GM12878 (cell line): ENCODE measurements at regions not wholly inside any gene's neighbourhood (a gene's known extent, or its start where the extent isn't known, plus 50 kb on each side); places are given as distances from the start of the nearest gene placed in this dataset.

Experiments
- BMI1 ChIP-seq: fragments of 450-650 bp; IDR thresholded peaks from 2 replicates; pipeline ENCODE4 v1.6.1; 2016; ENCODE audit warnings: mild to moderate bottlenecking, moderate library complexity, borderline replicate concordance
- CHD1 ChIP-seq: IDR thresholded peaks from 2 replicates; pipeline ENCODE4 v1.6.1; 2012; ENCODE audit warnings: low read depth, low read length, improper control_type of control experiment
- FOXM1 ChIP-seq: IDR thresholded peaks from 2 replicates; pipeline ENCODE4 v1.6.1; 2012; ENCODE audit warnings: low read depth, mild to moderate bottlenecking, inconsistent platforms, low read length, moderate library complexity
- STAT3 ChIP-seq: IDR thresholded peaks from 2 replicates; pipeline ENCODE4 v1.6.1; 2011; ENCODE audit warnings: low read depth, low read length, improper control_type of control experiment
- TF ChIP-seq, protein P1 (sequence below), 3 experiments: IDR thresholded peaks in 2 of 3; conservative IDR thresholded peaks in 1 of 3; 2 replicates each; pipeline ENCODE4 v1.5.1; 2011; ENCODE audit warnings: low read depth in 3 of 3, low read length in 3 of 3, mild to moderate bottlenecking in 3 of 3, control low read depth in 2 of 3, moderate library complexity in 2 of 3, inconsistent platforms in 1 of 3, mixed read lengths in 1 of 3; ENCODE audit not compliant: control insufficient read depth in 2 of 3, insufficient read depth in 1 of 3; ENCODE audit errors: extremely low read depth in 1 of 3

DNA sequence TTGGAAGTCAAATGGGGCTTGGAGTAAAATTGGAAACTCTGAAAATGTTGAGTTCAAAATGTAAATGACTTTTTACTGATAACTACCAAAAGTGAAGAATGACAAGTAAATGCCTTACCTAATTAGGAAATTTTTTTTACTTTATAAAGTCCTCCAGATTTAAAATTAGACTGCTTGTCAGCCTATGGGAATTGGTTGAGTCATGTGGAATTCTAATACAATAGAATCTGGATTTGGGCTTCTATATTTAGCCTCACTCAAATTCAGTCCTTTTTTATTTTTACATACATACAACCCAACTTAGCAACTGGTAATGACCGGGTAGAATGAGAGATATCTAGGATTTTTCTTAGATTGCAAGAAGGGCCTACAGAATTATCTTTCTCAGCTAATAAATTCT, 158.9 kb upstream of the CADPS start:
- TF ChIP-seq STAT3 (no peak), CHD1 (no peak), FOXM1 (no peak), BMI1 (no peak)
- TF ChIP-seq, protein P1, sequence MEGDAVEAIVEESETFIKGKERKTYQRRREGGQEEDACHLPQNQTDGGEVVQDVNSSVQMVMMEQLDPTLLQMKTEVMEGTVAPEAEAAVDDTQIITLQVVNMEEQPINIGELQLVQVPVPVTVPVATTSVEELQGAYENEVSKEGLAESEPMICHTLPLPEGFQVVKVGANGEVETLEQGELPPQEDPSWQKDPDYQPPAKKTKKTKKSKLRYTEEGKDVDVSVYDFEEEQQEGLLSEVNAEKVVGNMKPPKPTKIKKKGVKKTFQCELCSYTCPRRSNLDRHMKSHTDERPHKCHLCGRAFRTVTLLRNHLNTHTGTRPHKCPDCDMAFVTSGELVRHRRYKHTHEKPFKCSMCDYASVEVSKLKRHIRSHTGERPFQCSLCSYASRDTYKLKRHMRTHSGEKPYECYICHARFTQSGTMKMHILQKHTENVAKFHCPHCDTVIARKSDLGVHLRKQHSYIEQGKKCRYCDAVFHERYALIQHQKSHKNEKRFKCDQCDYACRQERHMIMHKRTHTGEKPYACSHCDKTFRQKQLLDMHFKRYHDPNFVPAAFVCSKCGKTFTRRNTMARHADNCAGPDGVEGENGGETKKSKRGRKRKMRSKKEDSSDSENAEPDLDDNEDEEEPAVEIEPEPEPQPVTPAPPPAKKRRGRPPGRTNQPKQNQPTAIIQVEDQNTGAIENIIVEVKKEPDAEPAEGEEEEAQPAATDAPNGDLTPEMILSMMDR (IDR thresholded peaks at IDR 0.05 in 2 of 3, conservative IDR thresholded peaks at IDR 0.05 in 1 of 3; ENCODE audit: control insufficient read depth in 2 of 3, extremely low read depth in 1 of 3, insufficient read depth in 1 of 3, low read depth in 3 of 3, low read length in 3 of 3) = no peak
